Breast epithelium (tissue), 4 donors: ENCODE measurements at regions not wholly inside any gene's neighbourhood (a gene's known extent, or its start where the extent isn't known, plus 50 kb on each side); places are given as distances from the start of the nearest gene placed in this dataset.

Source experiments
- DNase-seq, 2 donors: peaks; one replicate each; pipeline ENCODE4 v3.0.0-alpha.2; 2019; ENCODE audit warnings: low spot score in 2 of 2
- H3K27ac ChIP-seq, 2 donors: fragments of 200-600 bp; sonication (generic) in 1 of 2; one replicate each; pipeline ENCODE4 v1.5.1; 2016 to 2019; ENCODE audit warnings: mild to moderate bottlenecking in 1 of 2
- H3K27me3 ChIP-seq, 2 donors: fragments of 200-600 bp; sonication (generic) in 1 of 2; one replicate each; pipeline versions ENCODE4 v1.5.1 to v1.6.0; 2017 to 2019; ENCODE audit warnings: control low read depth in 1 of 2, mild to moderate bottlenecking in 1 of 2
- H3K36me3 ChIP-seq: fragments of 200-600 bp; one replicate; pipeline ENCODE4 v1.5.1; 2019
- H3K4me1 ChIP-seq, 2 donors: fragments of 200-600 bp; sonication (generic); one replicate each; pipeline ENCODE4 v1.5.1; 2016 to 2019; ENCODE audit warnings: control low read depth in 1 of 2
- H3K4me3 ChIP-seq, 3 donors: fragments of 200-600 bp; sonication (generic); 1 replicate in 2 of 3; 2 replicates in 1 of 3; pipeline ENCODE4 v1.5.1; 2016 to 2019; ENCODE audit warnings: mild to moderate bottlenecking in 3 of 3, moderate library complexity in 2 of 3
- H3K9me3 ChIP-seq, 2 donors: fragments of 200-600 bp; sonication (generic) in 1 of 2; one replicate each; pipeline ENCODE4 v1.5.1; 2016 to 2019; ENCODE audit warnings: control low read depth in 1 of 2
- POLR2A ChIP-seq: fragments of 450-650 bp; IDR thresholded peaks from one replicate; pipeline ENCODE4 v1.6.1; 2016; ENCODE audit warnings: antibody characterized with exemption, mild to moderate bottlenecking, moderate library complexity
- POLR2AphosphoS5 ChIP-seq, 3 donors: sonication (generic); formaldehyde crosslinking; IDR thresholded peaks; one replicate each; pipeline ENCODE4 v1.6.1; 2017; ENCODE audit warnings: antibody characterized with exemption in 3 of 3
- intact Hi-C: fragments of 100-400 bp; cut with DNase I; formaldehyde crosslinking; loops from one replicate; pipeline ENCODE4 v1.15.1; 2023; ENCODE audit warnings: low total_unique reads
- TF ChIP-seq, protein P1 (sequence below), 3 donors: fragments of 450-650 bp; IDR thresholded peaks; one replicate each; pipeline ENCODE4 v1.5.1; 2016 to 2017; ENCODE audit warnings: antibody characterized with exemption in 3 of 3, mild to moderate bottlenecking in 3 of 3, moderate library complexity in 3 of 3

DNA sequence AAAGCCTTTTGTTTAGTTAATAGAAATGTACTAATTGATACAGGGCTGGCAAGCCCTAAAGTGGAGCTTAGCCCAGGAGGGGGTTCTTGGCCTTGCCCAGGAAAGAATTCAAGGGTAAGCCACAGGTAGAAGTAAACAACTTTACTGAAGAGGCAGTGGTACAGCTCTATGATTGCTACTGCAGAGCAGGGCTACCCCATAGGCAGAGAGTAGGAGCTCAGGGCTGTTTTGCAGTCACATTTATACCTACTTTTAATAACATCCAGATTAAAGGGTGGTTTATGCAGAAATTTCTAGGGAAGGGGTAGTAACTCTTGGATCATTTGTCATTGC, 680.4 kb upstream of the GJE1 start:
- H3K4me1 ChIP-seq = no peaks in the 10 kb centered on the region
- no peak for DNase-seq
- H3K27ac ChIP-seq = no peak overlapping the region
- intact Hi-C loops = no loop called here
- H3K27me3 ChIP-seq = no peaks in the 10 kb centered on the region
- H3K36me3 ChIP-seq = no peaks in the 10 kb centered on the region
- H3K4me3 ChIP-seq = no peak overlapping the region
- TF ChIP-seq, protein P1, sequence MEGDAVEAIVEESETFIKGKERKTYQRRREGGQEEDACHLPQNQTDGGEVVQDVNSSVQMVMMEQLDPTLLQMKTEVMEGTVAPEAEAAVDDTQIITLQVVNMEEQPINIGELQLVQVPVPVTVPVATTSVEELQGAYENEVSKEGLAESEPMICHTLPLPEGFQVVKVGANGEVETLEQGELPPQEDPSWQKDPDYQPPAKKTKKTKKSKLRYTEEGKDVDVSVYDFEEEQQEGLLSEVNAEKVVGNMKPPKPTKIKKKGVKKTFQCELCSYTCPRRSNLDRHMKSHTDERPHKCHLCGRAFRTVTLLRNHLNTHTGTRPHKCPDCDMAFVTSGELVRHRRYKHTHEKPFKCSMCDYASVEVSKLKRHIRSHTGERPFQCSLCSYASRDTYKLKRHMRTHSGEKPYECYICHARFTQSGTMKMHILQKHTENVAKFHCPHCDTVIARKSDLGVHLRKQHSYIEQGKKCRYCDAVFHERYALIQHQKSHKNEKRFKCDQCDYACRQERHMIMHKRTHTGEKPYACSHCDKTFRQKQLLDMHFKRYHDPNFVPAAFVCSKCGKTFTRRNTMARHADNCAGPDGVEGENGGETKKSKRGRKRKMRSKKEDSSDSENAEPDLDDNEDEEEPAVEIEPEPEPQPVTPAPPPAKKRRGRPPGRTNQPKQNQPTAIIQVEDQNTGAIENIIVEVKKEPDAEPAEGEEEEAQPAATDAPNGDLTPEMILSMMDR (IDR thresholded peaks at IDR 0.05) = no peak
- no peak for TF ChIP-seq POLR2AphosphoS5 (IDR thresholded peaks at IDR 0.05)
- no peak for TF ChIP-seq POLR2A
- no peaks in the 10 kb centered on the region for H3K9me3 ChIP-seq

GRCh38 chr6:141451511-141452353, 681.0 kb upstream of the GJE1 start:
- Histone ChIP-seq H3K9me3 (no peaks in the 10 kb centered on the region), H3K27me3 (no peaks in the 10 kb centered on the region), H3K36me3 (no peaks in the 10 kb centered on the region), H3K4me1 (no peaks in the 10 kb centered on the region), H3K4me3 (no peak overlapping the region), H3K27ac (no peak overlapping the region)
- TF ChIP-seq POLR2A (no peak), POLR2AphosphoS5 (IDR thresholded peaks at IDR 0.05) (no peak)
- TF ChIP-seq, protein P1 (IDR thresholded peaks at IDR 0.05) = no peak
- DNase-seq = no peak
- intact Hi-C loops = no loop called here

DNA sequence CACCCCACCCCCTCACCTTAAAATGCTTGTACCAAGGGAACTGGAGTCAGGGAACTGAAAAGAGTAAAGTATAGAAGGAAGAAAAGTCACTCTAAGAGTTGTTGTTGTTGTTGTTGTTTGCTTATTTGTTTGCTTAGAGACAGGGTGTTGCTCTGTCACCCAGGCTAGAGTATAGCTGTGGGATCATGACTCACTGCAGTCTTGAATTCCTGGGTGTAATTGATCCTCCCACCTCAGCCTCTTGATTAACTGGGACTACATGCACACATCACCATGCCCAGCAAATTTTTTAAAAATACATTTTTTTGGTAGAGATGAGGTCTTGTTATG, 681.6 kb upstream of the GJE1 start:
- Histone ChIP-seq H3K9me3 (no peaks in the 10 kb centered on the region), H3K4me3 (no peak overlapping the region), H3K4me1 (no peaks in the 10 kb centered on the region), H3K27ac (no peak overlapping the region), H3K27me3 (no peaks in the 10 kb centered on the region), H3K36me3 (no peaks in the 10 kb centered on the region)
- DNase-seq = no peak
- intact Hi-C loops = no loop called here
- TF ChIP-seq POLR2A = no peak
- TF ChIP-seq POLR2AphosphoS5 (IDR thresholded peaks at IDR 0.05) = no peak
- TF ChIP-seq, protein P1 (IDR thresholded peaks at IDR 0.05) = no peak

GRCh38 chr6:141445928-141446628, 686.6 kb upstream of the GJE1 start:
- TF ChIP-seq POLR2AphosphoS5 (IDR thresholded peaks at IDR 0.05) (no peak), POLR2A (no peak)
- TF ChIP-seq, protein P1 (IDR thresholded peaks at IDR 0.05) = no peak
- no peak overlapping the region for H3K4me3 ChIP-seq
- H3K27me3 ChIP-seq = no peaks in the 10 kb centered on the region
- DNase-seq = no peak
- intact Hi-C loops = no loop called here
- H3K4me1 ChIP-seq = no peaks in the 10 kb centered on the region
- no peak overlapping the region for H3K27ac ChIP-seq
- H3K36me3 ChIP-seq = no peaks in the 10 kb centered on the region
- no peaks in the 10 kb centered on the region for H3K9me3 ChIP-seq

- no peak for TF ChIP-seq POLR2A
- TF ChIP-seq, protein P1 (IDR thresholded peaks at IDR 0.05) = no peak
- no peaks in the 10 kb centered on the region for H3K4me1 ChIP-seq
- H3K4me3 ChIP-seq = no peak overlapping the region
- H3K36me3 ChIP-seq = no peaks in the 10 kb centered on the region
- DNase-seq = no peak
- H3K27me3 ChIP-seq = no peaks in the 10 kb centered on the region
- H3K9me3 ChIP-seq = peaks cover 0 to 9% of the 10 kb centered on the region in 2 donors
- intact Hi-C loops = loop anchor here (1.0 kb wide), 1 partner anchor 9 kb away; no protein-coding TSS in a partner anchor
- no peak overlapping the region for H3K27ac ChIP-seq
Observed at GRCh38 chr6:141443668-141444289, 688.9 kb upstream of the GJE1 start.
